ENCODE measurements at regions not wholly inside any gene's neighbourhood (a gene's known extent, or its start where the extent isn't known, plus 50 kb on each side); places are given as distances from the start of the nearest gene placed in this dataset.

GRCh38 chr9:75389101-75389500 lies 300.8 kb downstream of the OSTF1 start:
- Mint-ChIP-seq H3K27me3 (ENCODE audit: insufficient read depth, low read depth, poor library complexity) (peaks cover 3% of the 10 kb centered on the region), H3K9me3 (peaks cover 23% of the 10 kb centered on the region), H3K36me3 (ENCODE audit: low read depth) (peaks cover 21% of the 10 kb centered on the region), H3K4me1 (no peaks in the 10 kb centered on the region; the same call in 2 of the 3 replicates), H3K27ac (no peak overlapping the region; the same call in 1 of the 2 replicates), H3K4me3 (no peak overlapping the region)
- TF ChIP-seq JUNB (IDR thresholded peaks at IDR 0.05; ENCODE audit: unreplicated experiment): no peak
- no peak for TF ChIP-seq EZH2phosphoT487 (IDR thresholded peaks at IDR 0.05; ENCODE audit: unreplicated experiment)
- TF ChIP-seq ETS1 (IDR thresholded peaks at IDR 0.05): no peak
- TF ChIP-seq CREB1 (CRISPR knock-in tag; IDR thresholded peaks at IDR 0.05; ENCODE audit: low read depth): no peak
- no peak for TF ChIP-seq ZNF331 (CRISPR knock-in tag; IDR thresholded peaks at IDR 0.05; ENCODE audit: low read depth)
- TF ChIP-seq ZNF462 (CRISPR knock-in tag; IDR thresholded peaks at IDR 0.05): no peak
- TF ChIP-seq ZNF114 (CRISPR knock-in tag; IDR thresholded peaks at IDR 0.05): no peak
- no peak for TF ChIP-seq CTCF (conservative IDR thresholded peaks at IDR 0.05; ENCODE audit: low read depth in 2 of 2)
- no peak for TF ChIP-seq REST (IDR thresholded peaks at IDR 0.05; ENCODE audit: unreplicated experiment)
- TF ChIP-seq POLR2AphosphoS5 (IDR thresholded peaks at IDR 0.05; ENCODE audit: low read depth): no peak
- TF ChIP-seq EZH2 (IDR thresholded peaks at IDR 0.05; ENCODE audit: low read depth, unreplicated experiment): no peak
- TF ChIP-seq STAT1 (IDR thresholded peaks at IDR 0.05; ENCODE audit: unreplicated experiment): no peak
- no peak for TF ChIP-seq NANOG (IDR thresholded peaks at IDR 0.05; ENCODE audit: borderline replicate concordance)
- no peaks in the 10 kb centered on the region for H3K27me3 ChIP-seq (ENCODE audit: insufficient read depth)
- no peak overlapping the region for H3K4me2 ChIP-seq
- H4K20me1 ChIP-seq (replicated peaks; ENCODE audit: insufficient read depth): no peaks in the 10 kb centered on the region
- H3K4me3 ChIP-seq: no peak overlapping the region
- ATAC-seq: no peak
- no peak overlapping the region for H3K27ac ChIP-seq (ENCODE audit: low read depth)
- peaks cover 15% of the 10 kb centered on the region; the same call in 1 of the 2 replicates for H3K9me2 ChIP-seq (ENCODE audit: insufficient read depth)
- no peaks in the 10 kb centered on the region; the same call in 1 of the 2 replicates for H3F3A ChIP-seq (replicated peaks; ENCODE audit: low read depth)
- DNase-seq (ENCODE audit: low spot score): no peak
- H3K36me3 ChIP-seq (ENCODE audit: insufficient read depth): peaks cover 16% of the 10 kb centered on the region; the same call in 1 of the 2 replicates
- peak overlapping the region; percentile 9; the same call in 1 of the 2 replicates for H2AFZ ChIP-seq
- H3K4me1 ChIP-seq (ENCODE audit: insufficient read depth): no peaks in the 10 kb centered on the region
- H3K79me2 ChIP-seq (replicated peaks; ENCODE audit: insufficient read depth): no peaks in the 10 kb centered on the region
